ENCODE measurements at regions not wholly inside any gene's neighbourhood (a gene's known extent, or its start where the extent isn't known, plus 50 kb on each side); places are given as distances from the start of the nearest gene placed in this dataset.
"Not testable (repeated sequence)": the region's sequence is repeated elsewhere in the genome, so short reads cannot be mapped to it uniquely, and the experiment has no call there.

- H3K27me3 ChIP-seq (ENCODE audit: control insufficient read depth, insufficient read depth, low read length); H3K9me3 ChIP-seq (ENCODE audit: control insufficient read depth, low read length); H3K9ac ChIP-seq (ENCODE audit: low read length); H3K36me3 ChIP-seq (ENCODE audit: control insufficient read depth, insufficient read depth, low read length); H3K4me1 ChIP-seq (ENCODE audit: control insufficient read depth, insufficient read depth, low read length); H3K4me3 ChIP-seq (ENCODE audit: low read length): not testable (repeated sequence)
Observed at GRCh38 chr16:29202642-29203041, 203.9 kb downstream of the NPIPB11 start.

- not testable (repeated sequence) for H3K9me3 ChIP-seq (ENCODE audit: control insufficient read depth, low read length); H3K9ac ChIP-seq (ENCODE audit: low read length); H3K36me3 ChIP-seq (ENCODE audit: control insufficient read depth, insufficient read depth, low read length); H3K27me3 ChIP-seq (ENCODE audit: control insufficient read depth, insufficient read depth, low read length); H3K4me1 ChIP-seq (ENCODE audit: control insufficient read depth, insufficient read depth, low read length); H3K4me3 ChIP-seq (ENCODE audit: low read length)
Observed at GRCh38 chr16:29202025-29202632, 204.4 kb downstream of the NPIPB11 start.

DNA sequence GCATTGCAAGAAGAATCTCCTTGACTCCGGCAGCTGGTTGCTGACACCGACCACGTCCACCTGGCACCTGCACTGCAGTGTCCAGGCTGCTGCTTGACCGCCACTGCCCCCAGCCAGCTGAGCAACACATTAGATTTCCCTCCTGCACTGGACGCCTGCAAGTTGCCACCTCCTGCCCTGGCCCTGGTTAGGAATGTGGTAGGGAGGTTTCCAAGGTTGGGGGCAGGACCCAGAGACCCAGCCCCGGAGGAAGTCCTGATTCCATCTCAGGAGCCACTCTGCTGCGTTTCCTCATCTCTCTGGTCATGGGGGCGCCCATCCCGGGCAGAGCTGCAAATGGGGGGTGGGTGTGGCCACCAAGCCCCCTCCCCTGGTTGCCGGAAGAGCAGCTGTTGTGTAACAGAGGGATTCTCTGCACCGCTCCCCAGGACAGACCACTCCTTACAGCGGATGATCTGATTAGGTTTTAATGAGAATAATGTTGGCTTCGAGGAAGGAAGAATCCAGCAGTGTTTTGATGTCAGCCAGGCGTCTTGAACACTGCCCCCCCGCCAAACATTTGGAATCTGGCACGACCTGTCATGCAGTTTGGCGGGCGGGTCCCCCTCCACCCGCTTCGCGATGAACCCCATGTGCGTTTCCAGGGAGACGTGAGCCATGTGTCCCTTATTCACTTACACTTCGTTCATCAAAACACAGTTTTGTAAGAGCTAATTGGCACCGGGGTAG is 205.1 kb downstream of the NPIPB11 start:
- H3K9ac ChIP-seq (ENCODE audit: low read length); H3K4me3 ChIP-seq (ENCODE audit: low read length); H3K27me3 ChIP-seq (ENCODE audit: control insufficient read depth, insufficient read depth, low read length); H3K4me1 ChIP-seq (ENCODE audit: control insufficient read depth, insufficient read depth, low read length); H3K36me3 ChIP-seq (ENCODE audit: control insufficient read depth, insufficient read depth, low read length); H3K9me3 ChIP-seq (ENCODE audit: control insufficient read depth, low read length): not testable (repeated sequence)

DNA sequence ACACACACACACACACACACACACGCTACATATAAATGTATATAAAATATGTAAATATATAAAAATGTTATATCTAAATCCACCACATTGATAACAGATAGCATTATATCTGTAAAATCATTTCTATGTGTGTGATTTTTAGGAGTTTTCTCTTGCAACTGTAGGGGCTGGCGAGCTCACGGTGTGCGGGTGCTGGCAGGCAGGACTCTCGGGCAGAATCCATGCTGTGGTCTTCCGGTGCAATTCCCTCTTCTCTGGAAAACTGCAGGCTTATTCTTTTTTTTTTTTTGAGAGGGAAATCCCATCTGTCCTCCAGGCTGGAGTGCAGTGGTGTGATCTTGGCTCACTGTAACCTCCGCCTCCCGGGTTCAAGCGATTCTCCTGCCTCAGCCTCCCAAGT is 205.8 kb downstream of the NPIPB11 start:
- H3K4me1 ChIP-seq (ENCODE audit: control insufficient read depth, insufficient read depth, low read length); H3K9ac ChIP-seq (ENCODE audit: low read length); H3K27me3 ChIP-seq (ENCODE audit: control insufficient read depth, insufficient read depth, low read length); H3K36me3 ChIP-seq (ENCODE audit: control insufficient read depth, insufficient read depth, low read length); H3K4me3 ChIP-seq (ENCODE audit: low read length); H3K9me3 ChIP-seq (ENCODE audit: control insufficient read depth, low read length): not testable (repeated sequence)

- not testable (repeated sequence) for H3K36me3 ChIP-seq (ENCODE audit: control insufficient read depth, insufficient read depth, low read length); H3K4me1 ChIP-seq (ENCODE audit: control insufficient read depth, insufficient read depth, low read length); H3K9ac ChIP-seq (ENCODE audit: low read length); H3K9me3 ChIP-seq (ENCODE audit: control insufficient read depth, low read length); H3K4me3 ChIP-seq (ENCODE audit: low read length); H3K27me3 ChIP-seq (ENCODE audit: control insufficient read depth, insufficient read depth, low read length)
Observed at GRCh38 chr16:29200135-29200601, 206.3 kb downstream of the NPIPB11 start.

- not testable (repeated sequence) for H3K9ac ChIP-seq (ENCODE audit: low read length)
Observed at GRCh38 chr16:29199626-29200025, 206.9 kb downstream of the NPIPB11 start.

GRCh38 chr16:29198731-29199521 is 207.6 kb downstream of the NPIPB11 start:
- Histone ChIP-seq H3K9ac (ENCODE audit: low read length) (no peak overlapping the region), H3K36me3 (ENCODE audit: control insufficient read depth, insufficient read depth, low read length) (no peaks in the 10 kb centered on the region), H3K9me3 (ENCODE audit: control insufficient read depth, low read length) (no peaks in the 10 kb centered on the region), H3K27me3 (ENCODE audit: control insufficient read depth, insufficient read depth, low read length) (no peaks in the 10 kb centered on the region), H3K4me3 (ENCODE audit: low read length) (no peak overlapping the region), H3K4me1 (ENCODE audit: control insufficient read depth, insufficient read depth, low read length) (peaks cover 6% of the 10 kb centered on the region)

More at GRCh38 chr16:29199626-29200025, 206.9 kb downstream of the NPIPB11 start:
- H3K36me3 ChIP-seq (ENCODE audit: control insufficient read depth, insufficient read depth, low read length); H3K4me1 ChIP-seq (ENCODE audit: control insufficient read depth, insufficient read depth, low read length); H3K9me3 ChIP-seq (ENCODE audit: control insufficient read depth, low read length); H3K4me3 ChIP-seq (ENCODE audit: low read length); H3K27me3 ChIP-seq (ENCODE audit: control insufficient read depth, insufficient read depth, low read length): not testable (repeated sequence)

DNA sequence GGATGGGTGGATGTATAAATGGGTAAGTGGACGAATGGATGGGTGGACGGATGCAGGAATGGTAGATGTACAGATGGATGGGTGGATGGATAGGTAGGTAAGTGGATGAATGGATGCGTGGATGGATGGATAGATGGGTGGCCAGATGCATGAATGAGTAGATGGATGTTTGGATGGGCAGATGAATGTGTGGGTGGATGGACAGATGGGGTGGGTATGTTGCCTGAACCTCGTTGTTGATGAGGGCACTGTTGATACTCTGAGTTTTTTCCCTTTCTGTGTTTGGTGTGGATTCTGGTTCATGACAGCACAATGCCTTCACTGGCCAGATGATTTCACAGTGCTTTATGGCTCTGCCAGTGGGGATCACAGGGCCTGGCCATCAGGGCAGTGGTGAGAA is 208.3 kb downstream of the NPIPB11 start:
- Histone ChIP-seq H3K9ac (ENCODE audit: low read length) (no peak overlapping the region), H3K36me3 (ENCODE audit: control insufficient read depth, insufficient read depth, low read length) (no peaks in the 10 kb centered on the region), H3K4me1 (ENCODE audit: control insufficient read depth, insufficient read depth, low read length) (peaks cover 3% of the 10 kb centered on the region), H3K9me3 (ENCODE audit: control insufficient read depth, low read length) (no peaks in the 10 kb centered on the region), H3K4me3 (ENCODE audit: low read length) (no peak overlapping the region), H3K27me3 (ENCODE audit: control insufficient read depth, insufficient read depth, low read length) (no peaks in the 10 kb centered on the region)

DNA sequence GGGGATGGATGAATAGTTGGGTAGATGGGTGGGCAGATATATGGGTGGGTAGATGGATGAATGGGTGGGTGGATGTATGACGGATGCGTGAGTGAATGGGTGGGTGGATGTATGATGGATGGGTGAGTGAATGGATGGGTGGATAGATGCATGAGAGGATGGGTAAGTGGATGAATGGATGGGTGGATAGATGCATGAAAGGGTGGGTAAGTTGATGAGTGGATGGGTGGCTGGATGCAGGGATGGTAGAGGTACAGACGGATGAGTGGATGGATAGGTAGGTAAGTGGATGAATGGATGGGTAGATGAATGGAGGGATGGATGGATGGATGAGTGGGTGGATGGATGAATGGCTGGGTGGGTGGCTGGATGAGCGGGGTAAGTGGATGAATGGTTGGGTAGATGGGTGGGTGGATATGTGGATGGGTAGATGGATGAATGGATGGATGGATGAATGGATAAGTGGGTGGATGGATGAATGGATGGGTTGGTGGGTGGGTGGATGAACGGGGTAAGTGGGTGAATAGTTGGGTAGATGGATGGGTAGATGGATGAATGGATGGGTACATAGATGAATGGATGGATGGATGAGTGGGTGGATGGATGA is 208.9 kb downstream of the NPIPB11 start:
- not testable (repeated sequence) for H3K9me3 ChIP-seq (ENCODE audit: control insufficient read depth, low read length); H3K9ac ChIP-seq (ENCODE audit: low read length); H3K36me3 ChIP-seq (ENCODE audit: control insufficient read depth, insufficient read depth, low read length); H3K4me3 ChIP-seq (ENCODE audit: low read length); H3K4me1 ChIP-seq (ENCODE audit: control insufficient read depth, insufficient read depth, low read length); H3K27me3 ChIP-seq (ENCODE audit: control insufficient read depth, insufficient read depth, low read length)

- H3K4me3 ChIP-seq (ENCODE audit: low read length); H3K36me3 ChIP-seq (ENCODE audit: control insufficient read depth, insufficient read depth, low read length); H3K9me3 ChIP-seq (ENCODE audit: control insufficient read depth, low read length); H3K4me1 ChIP-seq (ENCODE audit: control insufficient read depth, insufficient read depth, low read length); H3K9ac ChIP-seq (ENCODE audit: low read length); H3K27me3 ChIP-seq (ENCODE audit: control insufficient read depth, insufficient read depth, low read length): not testable (repeated sequence)
Observed at GRCh38 chr16:29196746-29197145, 209.8 kb downstream of the NPIPB11 start.

DNA sequence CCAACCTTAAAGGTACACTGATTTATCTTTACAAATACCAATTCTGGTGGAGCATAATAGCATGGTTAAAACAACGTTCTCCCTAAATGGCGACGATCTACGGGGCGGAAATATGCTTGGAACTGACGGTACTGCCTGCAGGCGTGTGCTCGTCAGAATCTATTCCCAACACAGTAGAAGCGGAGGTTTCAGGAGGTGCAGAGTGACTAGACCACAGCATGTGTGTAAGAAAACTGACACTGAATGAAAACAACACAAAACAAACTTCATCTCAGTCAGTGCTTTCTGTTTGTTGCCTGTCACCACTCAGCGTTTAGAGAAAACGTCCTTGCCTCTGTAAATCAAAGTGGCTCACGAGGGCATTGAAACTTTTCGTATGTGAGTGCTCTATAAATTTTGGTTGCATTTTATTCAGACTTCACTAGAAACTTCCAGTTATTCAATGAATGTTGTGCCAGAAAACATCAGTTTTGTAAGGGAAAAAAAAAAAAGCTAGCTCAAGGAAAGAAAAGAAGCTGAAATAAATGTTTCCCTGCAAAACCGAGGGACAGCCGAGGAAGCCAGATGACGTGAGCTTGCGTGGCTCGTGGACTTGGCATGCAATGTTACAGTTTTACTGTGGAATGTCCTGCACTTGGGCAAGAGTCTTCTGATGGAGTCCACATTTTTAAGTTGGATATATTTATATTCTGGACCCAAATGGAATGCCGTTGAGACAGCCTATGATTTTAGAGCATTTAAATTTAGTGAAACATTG is 210.4 kb downstream of the LAT start:
- not testable (repeated sequence) for H3K27me3 ChIP-seq (ENCODE audit: control insufficient read depth, insufficient read depth, low read length); H3K9ac ChIP-seq (ENCODE audit: low read length); H3K4me3 ChIP-seq (ENCODE audit: low read length); H3K9me3 ChIP-seq (ENCODE audit: control insufficient read depth, low read length); H3K4me1 ChIP-seq (ENCODE audit: control insufficient read depth, insufficient read depth, low read length); H3K36me3 ChIP-seq (ENCODE audit: control insufficient read depth, insufficient read depth, low read length)

All from mucosa of stomach (tissue), 1 donor.